Calu3 (cell line): ENCODE measurements at regions not wholly inside any gene's neighbourhood (a gene's known extent, or its start where the extent isn't known, plus 50 kb on each side); places are given as distances from the start of the nearest gene placed in this dataset.
A peak's percentile ranks its signal among the peaks of the same experiment; 100 is the strongest.

Experiments used
- BruUV-seq: library from RNA; stranded (reverse); fragments of 400-500 nt; replicated peaks from 2 replicates; lab custom pipeline; 2021; lab: Mats Ljungman, UMichigan
- CTCF ChIA-PET: fragments of 300-600 bp; sonication (Branson Sonifier 250); formaldehyde crosslinking; loops from one replicate; lab custom pipeline; 2022; ENCODE audit warnings: antibody characterized with exemption; lab: Charles Lee
- DNase-seq: peaks from one replicate; pipeline ENCODE4 v3.0.0; 2022
- H3K27ac Mint-ChIP-seq: one replicate; pipeline ENCODE4 v1.8.0; 2022; ENCODE audit warnings: mixed read lengths; ENCODE audit not compliant: unreplicated experiment
- H3K27me3 Mint-ChIP-seq: one replicate; pipeline ENCODE4 v1.8.0; 2022; ENCODE audit warnings: mixed read lengths; ENCODE audit not compliant: unreplicated experiment
- H3K36me3 Mint-ChIP-seq: one replicate; pipeline ENCODE4 v1.8.0; 2022; ENCODE audit warnings: mild to moderate bottlenecking, moderate library complexity, mixed read lengths; ENCODE audit not compliant: insufficient read depth, unreplicated experiment
- H3K4me1 Mint-ChIP-seq: one replicate; pipeline ENCODE4 v1.8.0; 2022; ENCODE audit warnings: mild to moderate bottlenecking, low read depth, mixed read lengths; ENCODE audit not compliant: unreplicated experiment
- H3K4me3 Mint-ChIP-seq: one replicate; pipeline ENCODE4 v1.8.0; 2022; ENCODE audit warnings: mild to moderate bottlenecking, low read depth, moderate library complexity, mixed read lengths; ENCODE audit not compliant: unreplicated experiment
- H3K9me3 Mint-ChIP-seq: one replicate; pipeline ENCODE4 v1.8.0; 2022; ENCODE audit warnings: low read depth, mixed read lengths; ENCODE audit not compliant: unreplicated experiment
- CTCF ChIP-seq: fragments of 200-600 bp; IDR thresholded peaks from one replicate; pipeline ENCODE4 v1.8.0; 2022; ENCODE audit warnings: antibody characterized with exemption; ENCODE audit not compliant: unreplicated experiment
- intact Hi-C: fragments of 100-400 bp; cut with micrococcal nuclease; formaldehyde crosslinking; loops from one replicate; pipeline ENCODE4 v1.10.0; 2022; ENCODE audit not compliant: unreplicated experiment

GRCh38 chr1:63710308-63710707 lies 63.5 kb upstream of the ROR1 start:
- Mint-ChIP-seq H3K36me3 (no peaks in the 10 kb centered on the region), H3K4me3 (no peak overlapping the region), H3K27ac (peak overlapping the region; percentile 33), H3K9me3 (no peaks in the 10 kb centered on the region), H3K4me1 (peaks cover 17% of the 10 kb centered on the region), H3K27me3 (no peaks in the 10 kb centered on the region)
- intact Hi-C loops = no loop called here
- BruUV-seq = no TSS peak
- TF ChIP-seq CTCF = no peak
- CTCF ChIA-PET = no interaction called here
- no peak for DNase-seq

GRCh38 chr1:63710761-63711380 lies 62.9 kb upstream of the ROR1 start:
- no peak for TF ChIP-seq CTCF
- peaks cover 11% of the 10 kb centered on the region for H3K4me1 Mint-ChIP-seq
- H3K4me3 Mint-ChIP-seq = no peak overlapping the region
- CTCF ChIA-PET = no interaction called here
- H3K27ac Mint-ChIP-seq = peak overlapping the region; percentile 33
- H3K27me3 Mint-ChIP-seq = no peaks in the 10 kb centered on the region
- no peaks in the 10 kb centered on the region for H3K36me3 Mint-ChIP-seq
- BruUV-seq = no TSS peak
- no peak for DNase-seq
- no peaks in the 10 kb centered on the region for H3K9me3 Mint-ChIP-seq
- intact Hi-C loops = no loop called here

- no peak for TF ChIP-seq CTCF
- no TSS peak for BruUV-seq
- no peak overlapping the region for H3K27ac Mint-ChIP-seq
- peaks cover 6% of the 10 kb centered on the region for H3K4me1 Mint-ChIP-seq
- no peak for DNase-seq
- H3K36me3 Mint-ChIP-seq = no peaks in the 10 kb centered on the region
- H3K9me3 Mint-ChIP-seq = no peaks in the 10 kb centered on the region
- no peak overlapping the region for H3K4me3 Mint-ChIP-seq
- intact Hi-C loops = no loop called here
- CTCF ChIA-PET = no interaction called here
- no peaks in the 10 kb centered on the region for H3K27me3 Mint-ChIP-seq
Measured at GRCh38 chr1:63713041-63713440, 60.8 kb upstream of the ROR1 start.

GRCh38 chr1:63713627-63714481 lies 60.0 kb upstream of the ROR1 start:
- intact Hi-C loops = no loop called here
- TF ChIP-seq CTCF = no peak
- H3K27me3 Mint-ChIP-seq = no peaks in the 10 kb centered on the region
- H3K27ac Mint-ChIP-seq = no peak overlapping the region
- CTCF ChIA-PET = no interaction called here
- no peak overlapping the region for H3K4me3 Mint-ChIP-seq
- H3K36me3 Mint-ChIP-seq = no peaks in the 10 kb centered on the region
- no peaks in the 10 kb centered on the region for H3K9me3 Mint-ChIP-seq
- no peak for DNase-seq
- peaks cover 6% of the 10 kb centered on the region for H3K4me1 Mint-ChIP-seq
- no TSS peak for BruUV-seq
